ENCODE measurements at regions not wholly inside any gene's neighbourhood (a gene's known extent, or its start where the extent isn't known, plus 50 kb on each side); places are given as distances from the start of the nearest gene placed in this dataset.

DNA sequence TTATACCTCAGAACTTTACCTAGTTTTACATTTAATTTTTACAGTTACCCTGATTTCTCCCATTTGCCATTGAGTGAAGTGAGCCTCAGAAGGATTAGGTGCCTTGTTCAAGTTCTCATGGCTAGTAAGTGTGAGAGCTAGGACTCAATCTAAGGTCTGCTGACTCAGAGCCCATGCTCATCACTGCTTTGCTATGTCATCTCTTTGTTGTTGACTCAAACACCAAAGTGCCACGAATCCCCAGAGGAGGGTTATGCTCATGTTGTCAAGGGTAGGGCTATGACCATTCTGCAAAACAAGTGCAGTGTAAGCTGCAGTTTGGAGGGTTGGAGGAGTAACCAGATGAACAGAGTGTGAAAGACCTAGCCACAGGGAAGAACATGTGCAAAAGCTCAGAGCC, 185.4 kb upstream of the SKOR2 start:
- H3K4me3 ChIP-seq (ENCODE audit: low read depth, low read length), result no peak overlapping the region
- no peak for DNase-seq (ENCODE audit: low read depth)

DNA sequence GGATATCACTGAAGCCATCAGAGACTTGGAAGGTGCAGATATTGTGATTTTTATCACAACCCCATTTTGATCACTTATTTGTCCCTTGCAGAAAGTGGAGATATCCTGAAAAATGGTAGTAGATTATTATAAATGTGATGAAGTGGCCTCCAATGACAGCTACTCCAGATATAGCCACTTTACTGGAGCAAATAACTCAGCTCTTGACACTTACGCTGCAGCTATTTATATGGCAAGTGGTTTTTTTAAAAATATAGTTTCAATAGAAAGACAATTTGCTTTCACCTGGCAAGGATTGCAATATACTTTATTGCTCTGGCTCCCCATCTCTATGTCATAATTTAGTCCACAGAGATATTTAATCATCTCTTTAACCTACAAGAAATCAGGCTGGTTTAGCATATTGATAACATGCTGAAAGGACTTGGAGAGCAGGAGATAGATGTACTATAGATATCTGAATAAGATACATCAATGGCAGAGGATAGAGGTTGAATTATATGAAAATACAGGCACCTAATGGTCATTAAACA, 182.8 kb upstream of the SKOR2 start:
- no peak for DNase-seq (ENCODE audit: low read depth)
- H3K4me3 ChIP-seq (ENCODE audit: low read depth, low read length), result no peak overlapping the region

DNA sequence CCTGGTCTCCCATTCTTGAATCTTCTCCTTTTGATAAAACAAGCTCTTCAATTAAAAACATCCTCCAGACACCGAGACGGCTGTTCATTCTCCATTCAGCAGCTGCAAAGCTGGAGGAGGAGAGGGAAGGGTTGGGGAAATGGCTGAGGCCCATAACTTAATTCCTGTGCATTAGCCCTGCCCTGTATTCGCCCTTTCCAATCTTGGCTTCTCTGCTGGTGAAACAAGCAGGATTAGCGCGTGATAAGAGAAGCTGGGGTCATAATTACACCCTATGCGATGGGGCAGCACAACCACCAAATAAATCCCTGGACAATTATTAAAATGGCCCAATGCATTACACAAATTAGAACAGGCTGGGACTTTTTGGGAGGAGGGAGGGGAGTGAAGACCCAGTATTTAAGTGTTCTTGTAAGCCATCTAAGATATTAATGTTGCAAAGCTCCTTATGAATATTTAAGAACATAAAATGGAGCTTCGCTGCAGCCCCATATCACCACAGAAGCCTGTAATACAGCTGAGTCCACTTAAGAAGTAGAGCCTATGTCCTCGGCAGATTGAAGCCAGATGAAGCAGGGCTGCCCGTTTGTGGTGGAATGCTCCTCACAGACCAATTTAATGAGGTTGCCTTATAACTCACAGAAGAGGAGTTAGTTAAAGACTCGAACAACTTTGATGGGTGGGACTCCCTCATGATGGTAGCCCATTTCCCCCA, 176.6 kb upstream of the SKOR2 start:
- DNase-seq (ENCODE audit: low read depth), result no peak
- no peak overlapping the region for H3K4me3 ChIP-seq (ENCODE audit: low read depth, low read length)

DNA sequence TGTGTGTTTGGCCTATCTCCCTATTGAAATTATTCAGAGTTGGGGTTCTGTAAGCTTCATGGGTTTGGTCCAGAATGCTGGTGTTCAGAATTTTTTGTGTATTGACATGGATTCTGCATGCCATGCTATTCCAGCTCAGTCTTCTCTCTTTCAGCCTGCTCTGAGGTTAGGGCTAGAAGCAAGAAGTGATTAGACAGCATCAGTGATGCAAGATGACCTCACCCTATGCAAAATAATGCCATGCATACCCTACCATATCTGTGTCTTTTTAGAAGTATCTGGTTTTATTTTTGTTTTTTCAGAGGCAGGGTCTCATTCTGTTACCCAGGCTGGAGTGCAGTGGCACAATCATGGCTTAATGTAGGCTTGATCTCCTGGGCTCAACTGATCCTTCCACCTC, 175.6 kb upstream of the SKOR2 start:
- no peak for DNase-seq (ENCODE audit: low read depth)
- H3K4me3 ChIP-seq (ENCODE audit: low read depth, low read length), result no peak overlapping the region

DNA sequence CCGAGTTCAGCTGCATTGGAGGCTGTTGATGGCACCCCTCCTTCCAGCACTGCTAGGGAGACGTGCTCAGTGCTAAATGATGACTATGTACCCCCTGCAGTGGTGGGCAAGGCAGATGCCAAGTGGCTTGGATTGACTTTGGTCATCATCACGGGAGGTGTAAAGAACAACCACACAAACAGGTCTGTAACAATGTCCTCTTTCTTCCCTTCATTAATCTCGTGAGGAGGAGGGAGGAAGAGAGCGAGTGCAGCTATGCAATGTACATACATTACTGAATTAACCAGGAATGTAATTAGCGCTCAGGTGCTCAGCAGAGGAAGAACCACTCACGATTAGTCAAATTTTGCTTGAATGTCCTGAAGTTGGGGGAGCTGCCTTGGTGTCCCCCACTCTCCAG, 173.9 kb upstream of the SKOR2 start:
- H3K4me3 ChIP-seq (ENCODE audit: low read depth, low read length), result no peak overlapping the region
- no peak for DNase-seq (ENCODE audit: low read depth)

DNA sequence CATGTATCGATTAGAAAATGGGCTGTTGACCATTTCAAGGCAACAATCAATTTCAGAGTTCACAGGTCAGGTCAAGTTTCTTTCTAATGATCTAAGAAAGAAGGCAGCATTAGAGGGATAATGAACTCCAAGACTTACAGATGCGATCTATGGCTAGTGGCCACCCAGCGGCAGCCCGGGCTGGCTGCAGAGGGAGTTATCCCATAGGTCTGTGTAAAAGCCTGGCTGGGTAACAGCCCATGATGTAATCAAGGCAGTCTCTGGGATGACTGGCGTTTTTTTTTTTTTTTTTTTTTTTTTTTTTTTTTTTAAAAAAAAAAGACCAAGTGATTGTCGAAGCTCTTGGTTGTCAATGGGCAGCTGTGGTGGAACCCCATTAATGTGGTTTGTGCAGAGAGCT, 171.1 kb upstream of the SKOR2 start:
- H3K4me3 ChIP-seq (ENCODE audit: low read depth, low read length), result no peak overlapping the region
- no peak for DNase-seq (ENCODE audit: low read depth)

DNA sequence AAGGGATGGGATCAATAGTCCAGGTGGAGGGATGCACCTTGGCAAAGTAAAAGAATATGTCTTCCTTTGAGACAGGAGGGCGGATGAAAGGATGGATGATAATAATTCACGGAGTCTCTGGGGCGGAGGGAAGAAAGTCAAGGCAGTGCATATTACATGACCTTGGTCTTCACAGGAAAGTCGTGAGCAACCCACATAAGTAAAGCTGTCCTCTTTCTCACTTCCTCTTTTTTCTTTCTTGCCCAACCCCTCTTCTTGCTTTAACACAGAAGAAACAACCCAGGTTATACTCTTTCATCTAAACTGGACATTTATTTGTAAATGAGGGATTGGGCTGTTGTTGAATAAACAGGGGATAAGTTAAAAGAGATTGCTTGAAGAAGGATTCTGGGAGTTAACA, 168.7 kb upstream of the SKOR2 start:
- no peak for DNase-seq (ENCODE audit: low read depth)
- H3K4me3 ChIP-seq (ENCODE audit: low read depth, low read length), result no peak overlapping the region

DNA sequence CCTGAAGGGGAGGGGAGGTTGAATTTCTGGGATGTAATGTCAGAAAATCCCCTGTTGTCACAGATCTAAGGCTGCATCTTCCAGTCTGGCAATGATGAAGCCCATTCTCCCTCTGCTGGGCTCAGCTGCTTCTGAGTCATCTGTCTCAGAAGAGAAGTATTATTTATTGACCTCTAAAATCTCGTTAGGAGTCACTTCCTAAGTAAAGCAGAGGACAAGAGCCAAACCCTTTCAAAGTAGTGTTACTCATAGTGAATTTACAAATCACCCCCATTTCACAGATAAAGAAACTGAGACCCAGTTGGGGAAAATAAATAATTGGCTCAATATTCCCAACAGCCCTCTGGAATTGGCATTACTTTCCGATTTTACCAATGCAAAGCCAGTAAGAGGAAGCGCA, 167.3 kb upstream of the SKOR2 start:
- no peak overlapping the region for H3K4me3 ChIP-seq (ENCODE audit: low read depth, low read length)
- DNase-seq (ENCODE audit: low read depth), result no peak

DNA sequence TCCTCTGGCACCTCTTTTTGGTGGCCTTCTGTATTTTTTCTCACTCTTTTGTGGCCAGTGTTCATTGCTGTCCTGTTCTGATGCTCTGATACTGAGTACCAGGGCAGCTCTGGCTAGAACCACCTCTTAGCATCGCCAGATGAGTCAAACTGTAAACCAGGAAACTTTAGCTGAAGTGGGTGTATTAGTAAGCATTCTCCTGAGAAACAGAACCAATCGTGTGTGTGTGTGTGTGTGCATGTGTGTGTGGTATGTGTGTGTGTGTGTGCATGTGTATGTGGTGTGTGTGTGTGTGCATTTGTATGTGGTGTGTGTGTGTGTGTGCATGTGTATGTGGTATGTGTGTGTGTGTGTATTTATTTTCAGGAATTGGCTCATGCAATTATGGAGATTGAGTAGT, 166.3 kb upstream of the SKOR2 start:
- DNase-seq (ENCODE audit: low read depth), result no peak
- no peak overlapping the region for H3K4me3 ChIP-seq (ENCODE audit: low read depth, low read length)

DNA sequence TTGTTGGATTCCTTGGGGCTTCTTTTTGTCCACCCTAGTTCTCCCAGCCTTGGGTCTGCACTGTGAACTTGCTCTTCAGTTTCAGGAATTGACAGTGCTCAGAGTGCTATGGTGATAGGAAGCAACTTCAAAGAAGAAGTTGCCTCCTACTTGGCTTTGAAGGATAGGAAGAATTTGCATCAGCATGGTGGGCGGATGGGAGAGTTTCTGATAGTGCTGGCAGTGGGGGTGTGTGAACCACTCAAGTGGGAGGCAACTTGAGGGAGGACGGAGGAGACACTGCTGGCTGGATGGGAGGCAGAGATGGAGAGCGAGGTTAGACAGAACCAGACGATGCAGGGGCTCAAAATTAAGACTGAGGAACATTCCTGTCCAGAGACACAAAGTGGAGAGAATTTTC, 164.4 kb upstream of the SKOR2 start:
- no peak for DNase-seq (ENCODE audit: low read depth)

DNA sequence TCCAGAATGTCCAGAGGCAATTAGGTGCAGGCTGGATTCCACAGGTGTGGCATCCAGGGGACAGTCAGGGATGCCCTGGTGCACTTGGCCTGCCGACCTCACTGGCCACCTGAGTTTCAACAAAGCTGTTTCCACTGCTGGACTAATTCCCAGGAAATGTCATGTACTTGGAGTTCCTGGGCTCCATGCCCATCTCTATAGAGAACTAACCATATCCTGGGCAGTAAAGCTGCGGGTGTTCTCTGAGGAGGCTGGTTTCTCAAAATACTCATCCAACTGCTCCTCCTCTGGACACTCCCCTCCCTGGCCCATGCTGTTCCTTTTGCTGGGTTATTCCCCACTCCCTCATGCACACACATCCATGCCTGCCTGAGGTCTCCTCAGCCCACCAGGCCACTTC, 161.9 kb upstream of the SKOR2 start:
- DNase-seq (ENCODE audit: low read depth), result no peak
- no peak overlapping the region for H3K4me3 ChIP-seq (ENCODE audit: low read depth, low read length)

More for the DNA sequence above, 164.4 kb upstream of the SKOR2 start:
- H3K4me3 ChIP-seq (ENCODE audit: low read depth, low read length), result no peak overlapping the region

DNA sequence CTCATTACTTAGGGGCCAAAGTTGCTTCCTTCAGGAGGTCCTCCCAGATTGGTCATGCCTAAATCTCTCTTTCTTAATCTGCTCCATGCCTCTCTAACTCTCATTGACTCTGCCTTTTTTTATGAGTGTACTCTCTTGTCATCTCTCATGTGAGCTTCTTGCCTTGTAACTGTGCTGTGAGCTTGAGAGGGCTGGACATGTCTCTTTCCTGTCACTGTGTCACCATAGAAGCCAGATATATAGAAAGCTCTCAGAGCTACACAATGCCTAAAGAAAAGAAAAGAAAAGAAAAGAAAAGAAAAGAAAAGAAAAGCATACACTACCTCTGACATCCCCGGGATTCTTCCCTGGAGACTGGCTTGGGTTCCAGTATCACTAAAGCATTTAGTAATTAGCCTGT, 161.5 kb upstream of the SKOR2 start:
- no peak overlapping the region for H3K4me3 ChIP-seq (ENCODE audit: low read depth, low read length)
- DNase-seq (ENCODE audit: low read depth), result no peak

DNA sequence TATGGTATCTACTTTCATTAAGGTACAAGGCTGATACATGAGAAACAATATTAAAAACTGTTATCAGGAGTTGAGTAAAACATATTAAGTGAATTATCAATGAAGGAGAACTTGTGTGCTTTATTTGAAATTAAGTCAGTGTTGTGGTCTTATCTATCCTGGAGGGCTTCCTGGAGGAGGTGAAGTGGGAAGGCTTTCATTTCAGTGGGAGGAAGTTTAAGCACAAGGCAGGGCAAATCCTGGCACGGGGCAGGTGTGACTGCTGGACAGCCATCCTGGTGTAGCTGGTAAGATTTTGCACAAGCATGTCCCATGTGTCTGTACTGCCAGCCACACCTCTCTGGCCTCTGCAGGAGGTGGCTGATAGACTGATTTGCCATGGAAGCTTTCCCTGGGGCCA, 159.7 kb upstream of the SKOR2 start:
- no peak overlapping the region for H3K4me3 ChIP-seq (ENCODE audit: low read depth, low read length)
- DNase-seq (ENCODE audit: low read depth), result no peak

DNA sequence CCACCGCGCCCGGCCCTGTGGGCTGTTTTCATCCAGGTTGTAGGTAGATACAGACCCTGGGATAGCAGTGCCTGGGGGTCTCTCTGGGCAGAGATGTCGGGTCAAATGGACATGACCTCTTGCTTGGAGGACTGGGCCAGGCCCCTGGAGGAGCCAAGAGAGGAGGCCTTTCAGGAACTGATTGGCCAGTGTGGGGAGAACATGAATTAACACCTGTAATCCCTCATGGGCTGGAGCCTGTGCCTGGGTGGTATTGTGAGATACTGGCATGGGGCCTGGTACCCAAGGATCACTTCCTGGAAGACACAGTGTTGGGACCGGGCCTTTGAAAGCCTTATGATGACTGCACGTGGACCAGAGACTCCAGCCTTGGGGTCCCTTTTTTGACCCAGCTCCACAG, 158.7 kb upstream of the SKOR2 start:
- DNase-seq (ENCODE audit: low read depth), result no peak
- H3K4me3 ChIP-seq (ENCODE audit: low read depth, low read length), result no peak overlapping the region

DNA sequence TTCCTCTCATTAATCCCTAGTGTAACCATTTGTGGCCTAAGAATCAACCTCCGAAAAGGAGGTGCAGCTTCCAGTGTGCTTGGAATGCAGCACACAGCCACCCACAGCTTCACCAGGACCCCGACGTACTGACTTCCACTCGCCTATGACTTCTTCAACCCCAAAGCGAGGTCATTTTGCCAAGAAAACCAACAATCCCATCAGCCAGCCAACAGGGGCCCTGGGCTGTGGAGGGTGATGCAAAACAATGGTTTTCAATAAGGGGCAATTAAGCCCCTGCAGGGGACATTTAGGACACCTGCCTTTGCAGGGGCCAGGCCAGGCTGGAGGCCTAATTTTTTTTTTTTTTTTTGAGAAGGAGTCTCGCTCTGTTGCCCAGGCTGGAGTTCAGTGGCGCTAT, 158.1 kb upstream of the SKOR2 start:
- no peak overlapping the region for H3K4me3 ChIP-seq (ENCODE audit: low read depth, low read length)
- DNase-seq (ENCODE audit: low read depth), result no peak

DNA sequence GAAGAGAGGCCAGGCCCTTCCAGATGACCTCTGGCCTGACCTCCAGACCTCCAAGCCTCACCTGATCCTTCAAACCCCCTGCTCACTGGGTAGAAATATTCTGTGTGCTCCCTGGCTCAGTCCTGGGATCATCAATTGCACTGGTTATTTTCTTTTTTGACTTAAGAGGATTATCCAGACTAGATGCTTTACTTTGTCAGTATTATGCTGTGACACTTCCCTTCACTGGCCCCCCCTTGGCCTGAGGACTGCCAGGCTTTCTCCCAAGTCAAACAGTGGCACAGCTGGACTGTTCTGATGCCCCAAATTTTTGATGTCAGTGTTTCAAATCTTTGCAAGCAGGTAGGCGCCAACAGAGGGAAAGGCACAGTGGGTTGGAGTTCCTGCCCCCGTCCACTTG, 156.3 kb upstream of the SKOR2 start:
- H3K4me3 ChIP-seq (ENCODE audit: low read depth, low read length), result no peak overlapping the region
- no peak for DNase-seq (ENCODE audit: low read depth)

DNA sequence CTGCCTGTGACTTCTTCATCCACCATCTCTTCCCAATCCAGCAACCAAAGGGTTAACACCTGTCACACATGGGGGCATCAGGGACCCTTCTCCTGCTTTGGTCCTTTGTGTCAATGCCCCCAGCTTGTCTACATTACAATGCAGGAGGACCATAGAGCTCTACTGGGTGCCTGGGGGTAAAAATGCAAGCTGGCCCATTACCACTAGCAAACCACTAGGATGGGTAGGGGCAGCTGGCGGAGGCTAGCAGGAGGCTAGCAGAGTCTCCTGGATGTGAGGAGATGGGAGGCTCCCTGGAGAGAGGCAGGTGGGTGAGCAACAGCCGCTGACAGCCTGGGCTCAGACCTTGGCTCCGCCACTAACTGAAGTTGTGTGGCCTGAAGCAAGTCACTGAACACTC, 153.4 kb upstream of the SKOR2 start:
- no peak overlapping the region for H3K4me3 ChIP-seq (ENCODE audit: low read depth, low read length)
- DNase-seq (ENCODE audit: low read depth), result no peak

DNA sequence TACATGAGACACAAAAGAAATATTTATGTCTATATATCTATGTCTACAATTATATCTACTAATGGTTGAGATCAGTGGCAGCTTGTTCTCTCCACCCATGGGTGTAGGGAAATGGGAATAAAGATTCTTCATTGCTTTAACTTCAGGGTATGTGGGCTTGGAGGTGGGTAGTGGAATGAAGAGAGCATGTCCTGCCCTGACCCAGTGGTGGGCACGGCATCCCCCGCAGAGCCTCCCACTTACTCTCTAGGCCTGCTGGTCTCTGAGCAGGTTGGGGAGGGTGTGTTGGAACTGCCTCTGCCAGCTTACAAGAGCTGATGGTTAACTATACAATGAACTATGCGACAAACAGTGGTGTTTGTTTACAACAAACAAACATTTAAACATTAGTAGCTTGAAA, 152.5 kb upstream of the SKOR2 start:
- DNase-seq (ENCODE audit: low read depth), result no peak
- no peak overlapping the region for H3K4me3 ChIP-seq (ENCODE audit: low read depth, low read length)

DNA sequence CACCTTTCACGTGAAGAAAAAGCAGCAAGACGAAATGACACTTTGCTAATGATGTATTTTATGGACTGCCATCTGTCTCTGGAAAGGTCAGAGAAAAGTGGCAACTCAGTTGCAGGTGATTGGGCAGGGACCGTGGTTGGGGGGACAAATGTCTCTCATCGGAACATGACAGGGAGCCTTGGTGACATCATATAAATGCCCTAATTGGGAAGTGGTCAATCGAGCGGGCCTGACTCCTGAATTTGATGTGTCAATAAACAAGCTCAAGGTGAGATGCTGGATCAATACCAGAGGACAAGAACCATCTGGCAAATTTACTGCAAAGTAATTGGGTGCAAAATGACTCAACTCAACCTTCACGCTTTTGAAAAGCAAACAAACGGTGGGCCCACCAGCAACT, 151.9 kb upstream of the SKOR2 start:
- no peak for DNase-seq (ENCODE audit: low read depth)
- no peak overlapping the region for H3K4me3 ChIP-seq (ENCODE audit: low read depth, low read length)

DNA sequence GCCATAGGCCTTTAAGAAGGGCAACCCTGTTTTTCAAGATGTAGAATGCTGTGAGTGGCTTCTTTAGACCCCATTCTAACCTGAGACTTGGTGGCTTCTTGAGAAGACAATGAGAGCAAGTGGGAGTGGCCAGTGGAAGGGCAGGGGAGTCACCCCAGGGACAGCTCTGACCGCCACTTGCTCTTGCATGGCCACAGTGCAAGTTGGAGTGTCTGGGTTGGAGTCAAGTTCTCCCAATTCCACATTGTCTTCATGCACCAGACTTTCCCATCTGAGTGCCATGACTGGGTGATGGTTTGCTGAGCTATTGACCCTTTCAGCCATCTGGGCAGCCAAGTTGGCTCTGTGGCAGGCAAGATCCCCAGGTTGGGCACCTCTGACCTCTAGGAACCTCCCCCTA, 148.0 kb upstream of the SKOR2 start:
- no peak overlapping the region for H3K4me3 ChIP-seq (ENCODE audit: low read depth, low read length)
- no peak for DNase-seq (ENCODE audit: low read depth)

DNA sequence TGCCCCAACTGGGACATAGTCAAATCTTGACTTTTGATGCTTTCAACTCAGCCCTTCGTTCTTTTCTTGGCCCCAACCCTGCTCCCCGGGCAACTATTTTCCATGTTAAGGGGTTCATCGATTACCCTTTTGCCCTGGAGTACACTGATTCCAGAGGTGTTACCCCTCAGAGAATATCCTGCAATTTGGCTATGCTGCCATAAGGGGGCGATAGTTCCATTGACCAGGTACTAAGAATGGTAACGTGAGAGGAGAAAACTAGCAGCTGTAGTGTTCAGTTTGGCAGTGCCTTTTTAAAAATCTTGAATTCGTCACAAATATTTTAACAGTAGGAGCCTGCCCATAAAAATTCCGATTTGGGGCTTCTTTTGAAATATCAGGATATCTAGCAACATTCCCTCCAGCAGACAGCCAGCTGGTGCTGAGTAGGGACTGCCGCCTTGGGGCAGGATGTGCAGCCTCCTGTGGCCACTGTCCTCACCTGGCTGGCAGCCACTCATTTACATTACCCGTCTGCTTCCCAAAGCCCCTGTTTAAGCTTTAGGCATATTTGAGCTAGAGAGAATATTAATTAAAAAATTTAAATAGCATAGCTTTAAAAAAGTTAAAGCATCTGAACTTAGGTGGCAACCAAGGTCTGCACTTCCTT, 146.3 kb upstream of the SKOR2 start:
- H3K4me3 ChIP-seq (ENCODE audit: low read depth, low read length), result no peak overlapping the region
- DNase-seq (ENCODE audit: low read depth), result no peak
